Right lobe of liver (tissue), 4 donors: ENCODE measurements at regions not wholly inside any gene's neighbourhood (a gene's known extent, or its start where the extent isn't known, plus 50 kb on each side); places are given as distances from the start of the nearest gene placed in this dataset.

Experiments used
- CTCF ChIP-seq, 4 donors: fragments of 200-600 bp in 3 of 4; fragments of 450-650 bp in 1 of 4; IDR thresholded peaks; one replicate each; pipeline versions ENCODE4 v1.5.1 to v1.8.0; 2016 to 2022; ENCODE audit warnings: antibody characterized with exemption in 4 of 4, mild to moderate bottlenecking in 2 of 4
- POLR2A ChIP-seq: fragments of 450-650 bp; IDR thresholded peaks from one replicate; pipeline ENCODE4 v1.6.1; 2017; ENCODE audit warnings: antibody characterized with exemption, mild to moderate bottlenecking
- donor health status: DM: no; HTN: no; CAD: no.
- donor health status: DM: no; HTN: no; CAD: no.
- donor health status: DM: no; HTN: yes; CAD: no.

DNA sequence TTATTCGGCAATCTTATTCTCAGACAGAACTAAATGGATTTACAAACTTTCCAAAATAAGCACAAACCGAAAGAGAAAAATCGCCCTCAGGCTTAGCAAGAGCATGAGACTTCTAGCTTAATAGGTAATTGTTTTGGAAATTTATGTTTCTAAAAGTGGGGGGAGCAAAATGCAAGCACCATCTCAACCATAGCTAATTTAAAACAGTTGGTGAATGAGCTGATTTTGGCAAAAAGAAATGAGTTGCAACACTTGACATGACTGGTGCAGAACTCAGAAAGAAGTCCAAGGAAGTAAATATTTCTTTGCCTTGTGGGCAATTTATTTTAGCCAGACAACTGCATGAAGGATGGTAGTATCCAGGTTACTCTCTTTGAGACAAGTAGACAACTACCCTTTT lies 71.5 kb upstream of the PTGFR start:
- TF ChIP-seq POLR2A (no peak), CTCF (IDR thresholded peaks at IDR 0.05) (no peak)
